HG02763 (cell line): ENCODE measurements at regions not wholly inside any gene's neighbourhood (a gene's known extent, or its start where the extent isn't known, plus 50 kb on each side); places are given as distances from the start of the nearest gene placed in this dataset.
"Not testable (repeated sequence)": the region's sequence is repeated elsewhere in the genome, so short reads cannot be mapped to it uniquely, and the experiment has no call there.

Experiments
- ATAC-seq: cut with Tn5 transposase; IDR thresholded peaks from one replicate; pipeline ENCODE4 v1.9.1; 2021; ENCODE audit warnings: mild to moderate bottlenecking, moderate library complexity; ENCODE audit not compliant: unreplicated experiment

GRCh38 chr9:115766370-115766955 is 387.1 kb upstream of the PAPPA start:
- ATAC-seq, result no peak

GRCh38 chr9:115770521-115770920 is 383.1 kb upstream of the PAPPA start:
- no peak for ATAC-seq

GRCh38 chr9:115775659-115776058 is 377.9 kb upstream of the PAPPA start:
- ATAC-seq, result no peak

GRCh38 chr9:115777610-115778009 is 376.0 kb upstream of the PAPPA start:
- no peak for ATAC-seq

GRCh38 chr9:115781070-115781736 is 372.4 kb upstream of the PAPPA start:
- ATAC-seq, result no peak

- no peak for ATAC-seq
Measured at GRCh38 chr9:115786321-115786720, 367.3 kb upstream of the PAPPA start.

GRCh38 chr9:115790520-115790919 is 363.1 kb upstream of the PAPPA start:
- no peak for ATAC-seq

GRCh38 chr9:115794921-115795475 is 358.6 kb upstream of the PAPPA start:
- ATAC-seq, result no peak

- ATAC-seq, result no peak
Measured at GRCh38 chr9:115799734-115800133, 353.9 kb upstream of the PAPPA start.

- no peak for ATAC-seq
Measured at GRCh38 chr9:115804206-115804605, 349.4 kb upstream of the PAPPA start.

- no peak for ATAC-seq
Measured at GRCh38 chr9:115808108-115808507, 345.5 kb upstream of the PAPPA start.

GRCh38 chr9:115808695-115809094 is 344.9 kb upstream of the PAPPA start:
- ATAC-seq, result no peak

- ATAC-seq, result no peak
Measured at GRCh38 chr9:115810166-115810565, 343.4 kb upstream of the PAPPA start.

- ATAC-seq, result no peak
Measured at GRCh38 chr9:115814081-115814480, 339.5 kb upstream of the PAPPA start.

- no peak for ATAC-seq
Measured at GRCh38 chr9:115815786-115816185, 337.8 kb upstream of the PAPPA start.

- ATAC-seq, result not testable (repeated sequence)
Measured at GRCh38 chr9:115818651-115819050, 334.9 kb upstream of the PAPPA start.

GRCh38 chr9:115832031-115832430 is 321.6 kb upstream of the PAPPA start:
- ATAC-seq, result no peak

GRCh38 chr9:115837618-115838017 is 316.0 kb upstream of the PAPPA start:
- no peak for ATAC-seq

- ATAC-seq, result no peak
Measured at GRCh38 chr9:115838417-115838816, 315.2 kb upstream of the PAPPA start.

- ATAC-seq, result not testable (repeated sequence)
Measured at GRCh38 chr9:115844433-115844832, 309.2 kb upstream of the PAPPA start.

- ATAC-seq, result no peak
Measured at GRCh38 chr9:115845648-115846312, 307.8 kb upstream of the PAPPA start.

- no peak for ATAC-seq
Measured at GRCh38 chr9:115847216-115847615, 306.4 kb upstream of the PAPPA start.
